H9 (cell line): ENCODE measurements at regions not wholly inside any gene's neighbourhood (a gene's known extent, or its start where the extent isn't known, plus 50 kb on each side); places are given as distances from the start of the nearest gene placed in this dataset.

Source experiments
- DNase-seq: peaks from one replicate; pipeline ENCODE4 v3.0.0-alpha.2; 2017
- H2AFZ ChIP-seq: one replicate; pipeline ENCODE4 v1.6.1; 2013; ENCODE audit warnings: mild to moderate bottlenecking, low read length, control low read depth, moderate library complexity
- H2AK5ac ChIP-seq: 2 replicates; pipeline ENCODE4 v1.6.1; 2013; ENCODE audit warnings: low read length, control low read depth, mixed read lengths; ENCODE audit not compliant: insufficient read length
- H2BK120ac ChIP-seq: one replicate; pipeline ENCODE4 v1.6.1; 2013; ENCODE audit warnings: low read depth, mild to moderate bottlenecking, low read length, control low read depth, inconsistent platforms; ENCODE audit not compliant: poor library complexity, severe bottlenecking
- H2BK12ac ChIP-seq: 2 replicates; pipeline ENCODE4 v1.6.1; 2013; ENCODE audit warnings: low read length, control low read depth, mixed read lengths, low read depth; ENCODE audit not compliant: insufficient read length
- H2BK15ac ChIP-seq: 2 replicates; pipeline ENCODE4 v1.6.1; 2013; ENCODE audit warnings: low read depth, low read length, control low read depth
- H2BK20ac ChIP-seq: one replicate; pipeline ENCODE4 v1.6.1; 2013; ENCODE audit warnings: low read depth, mild to moderate bottlenecking, low read length, control low read depth, inconsistent platforms; ENCODE audit not compliant: poor library complexity, severe bottlenecking
- H2BK5ac ChIP-seq: 2 replicates; pipeline ENCODE4 v1.6.1; 2013; ENCODE audit warnings: low read length, control low read depth, mixed read lengths; ENCODE audit not compliant: insufficient read length
- H3K14ac ChIP-seq: 2 replicates; pipeline ENCODE4 v1.6.1; 2013; ENCODE audit warnings: low read length, control low read depth; ENCODE audit not compliant: insufficient read depth
- H3K18ac ChIP-seq: 2 replicates; pipeline ENCODE4 v1.6.1; 2013; ENCODE audit warnings: low read depth, mild to moderate bottlenecking, mixed read lengths, low read length, control low read depth; ENCODE audit not compliant: insufficient read length
- H3K23ac ChIP-seq: 2 replicates; pipeline ENCODE4 v1.6.1; 2013; ENCODE audit warnings: low read length, control low read depth, mixed read lengths, low read depth; ENCODE audit not compliant: insufficient read length
- H3K23me2 ChIP-seq: 2 replicates; pipeline ENCODE4 v1.6.1; 2013; ENCODE audit warnings: low read depth, mild to moderate bottlenecking, mixed read lengths, low read length, control low read depth; ENCODE audit not compliant: insufficient read length, poor library complexity, severe bottlenecking
- H3K27ac ChIP-seq: 2 replicates; pipeline ENCODE4 v1.5.1; 2013; ENCODE audit warnings: low read length, control low read depth, mixed read lengths, low read depth; ENCODE audit not compliant: insufficient read length
- H3K27me3 ChIP-seq: 2 replicates; pipeline ENCODE4 v1.6.1; 2013; ENCODE audit warnings: low read length, control low read depth, inconsistent platforms; ENCODE audit not compliant: insufficient read depth
- H3K4ac ChIP-seq: 2 replicates; pipeline ENCODE4 v1.6.1; 2013; ENCODE audit warnings: low read depth, mild to moderate bottlenecking, control low read depth, inconsistent platforms, low read length, moderate library complexity
- H3K4me1 ChIP-seq: 2 replicates; pipeline ENCODE4 v1.6.1; 2013; ENCODE audit warnings: low read length, control low read depth, inconsistent platforms; ENCODE audit not compliant: insufficient read depth
- H3K4me2 ChIP-seq: 2 replicates; pipeline ENCODE4 v1.6.1; 2013; ENCODE audit warnings: low read length, control low read depth, mixed read lengths; ENCODE audit not compliant: insufficient read length, insufficient read depth
- H3K56ac ChIP-seq: 2 replicates; pipeline ENCODE4 v1.6.1; 2013; ENCODE audit warnings: low read depth, mild to moderate bottlenecking, mixed read lengths, low read length, control low read depth; ENCODE audit not compliant: insufficient read length
- H3K79me1 ChIP-seq: 2 replicates; pipeline ENCODE4 v1.6.1; 2013; ENCODE audit warnings: low read depth, mild to moderate bottlenecking, moderate library complexity, low read length, control low read depth, inconsistent platforms; ENCODE audit not compliant: insufficient read depth, poor library complexity, severe bottlenecking
- H3K79me2 ChIP-seq: 2 replicates; pipeline ENCODE4 v1.6.1; 2013; ENCODE audit warnings: low read length, control low read depth, inconsistent platforms; ENCODE audit not compliant: insufficient read depth
- H3K9ac ChIP-seq: 2 replicates; pipeline ENCODE4 v1.6.1; 2013; ENCODE audit warnings: low read length, control low read depth, mixed read lengths; ENCODE audit not compliant: insufficient read length; ENCODE audit errors: extremely low read depth
- H3K9me3 ChIP-seq: one replicate; pipeline ENCODE4 v1.6.1; 2013; ENCODE audit warnings: low read depth, low read length, inconsistent platforms; ENCODE audit not compliant: control insufficient read depth
- H3T11ph ChIP-seq: one replicate; pipeline ENCODE4 v1.6.1; 2013; ENCODE audit warnings: mild to moderate bottlenecking, low read length, control low read depth, inconsistent platforms
- H4K20me1 ChIP-seq: one replicate; pipeline ENCODE4 v1.6.1; 2013; ENCODE audit not compliant: control insufficient read depth, insufficient read length, insufficient read depth
- H4K5ac ChIP-seq: 2 replicates; pipeline ENCODE4 v1.6.1; 2013; ENCODE audit warnings: low read depth, mild to moderate bottlenecking, mixed read lengths, low read length, control low read depth; ENCODE audit not compliant: insufficient read length
- H4K8ac ChIP-seq: replicated peaks from 2 replicates; pipeline ENCODE4 v1.6.1; 2013; ENCODE audit warnings: low read length, control low read depth, mixed read lengths, low read depth; ENCODE audit not compliant: insufficient read length
- H4K91ac ChIP-seq: 2 replicates; pipeline ENCODE4 v1.6.1; 2013; ENCODE audit warnings: low read depth, mild to moderate bottlenecking, moderate library complexity, mixed read lengths, low read length, control low read depth; ENCODE audit not compliant: insufficient read length
- H3K27ac Mint-ChIP-seq, 3 experiments: 2 replicates in 2 of 3; 3 replicates in 1 of 3; pipeline ENCODE4 v1.8.0; 2020 to 2021; ENCODE audit warnings: mixed read lengths in 3 of 3, mild to moderate bottlenecking in 1 of 3, moderate library complexity in 1 of 3
- H3K27me3 Mint-ChIP-seq: 2 replicates; pipeline ENCODE4 v1.8.0; 2021; ENCODE audit warnings: low read depth, mild to moderate bottlenecking, moderate library complexity, mixed read lengths
- H3K36me3 Mint-ChIP-seq, 3 experiments: 2 replicates in 2 of 3; 3 replicates in 1 of 3; pipeline ENCODE4 v1.8.0; 2020 to 2021; ENCODE audit warnings: low read depth in 3 of 3, mixed read lengths in 3 of 3; ENCODE audit not compliant: insufficient read depth in 1 of 3
- H3K4me1 Mint-ChIP-seq, 2 experiments: 2 replicates each; pipeline ENCODE4 v1.8.0; 2020; ENCODE audit warnings: mixed read lengths in 2 of 2
- H3K4me3 Mint-ChIP-seq, 2 experiments: 2 replicates in 1 of 2; 3 replicates in 1 of 2; pipeline ENCODE4 v1.8.0; 2020 to 2021; ENCODE audit warnings: mild to moderate bottlenecking in 2 of 2, mixed read lengths in 2 of 2, moderate library complexity in 1 of 2
- H3K9me3 Mint-ChIP-seq, 2 experiments: 2 replicates in 1 of 2; 3 replicates in 1 of 2; pipeline ENCODE4 v1.8.0; 2020; ENCODE audit warnings: mild to moderate bottlenecking in 2 of 2, mixed read lengths in 2 of 2, moderate library complexity in 1 of 2
- TF ChIP-seq, protein P1 (sequence below): fragments of 200-600 bp; sonication (generic); conservative IDR thresholded peaks from 3 replicates; pipeline ENCODE4 v1.8.0; 2021; ENCODE audit warnings: antibody characterized with exemption, mild to moderate bottlenecking

DNA sequence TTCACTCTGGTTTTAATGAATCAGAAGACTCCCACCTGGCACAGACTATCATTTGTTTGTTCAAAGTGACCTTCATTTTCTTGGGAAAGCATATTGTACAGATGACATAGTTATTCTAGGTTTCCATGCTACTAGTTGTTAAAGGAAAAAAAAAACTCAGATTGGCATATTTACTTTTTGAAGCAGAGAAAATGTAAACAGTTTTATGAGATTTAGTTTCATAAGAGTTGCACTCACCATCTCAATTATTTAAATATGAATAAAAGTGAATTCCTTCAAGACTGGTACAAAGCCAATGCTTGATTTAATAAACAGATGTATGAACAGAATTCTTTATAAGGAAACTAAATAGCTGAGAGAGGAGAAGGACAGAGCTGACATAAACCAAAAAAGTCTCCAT is 280.3 kb upstream of the UGT8 start:
- Histone ChIP-seq H4K20me1 (no peaks in the 10 kb centered on the region), H4K91ac (no peak overlapping the region), H3K79me2 (no peaks in the 10 kb centered on the region), H2AFZ (no peak overlapping the region), H2BK5ac (no peak overlapping the region), H3K9me3 (no peaks in the 10 kb centered on the region), H3K27ac (no peak overlapping the region), H3T11ph (no peak overlapping the region), H2BK15ac (no peak overlapping the region), H2BK12ac (no peak overlapping the region), H2AK5ac (no peak overlapping the region), H3K4me2 (no peak overlapping the region), H3K79me1 (no peaks in the 10 kb centered on the region), H4K5ac (no peak overlapping the region), H3K9ac (no peak overlapping the region), H3K4ac (no peak overlapping the region), H3K27me3 (no peaks in the 10 kb centered on the region), H3K18ac (no peak overlapping the region), H3K4me1 (no peaks in the 10 kb centered on the region), H3K56ac (no peak overlapping the region), H3K23ac (no peak overlapping the region), H3K23me2 (no peaks in the 10 kb centered on the region), H4K8ac (no peak overlapping the region), H2BK20ac (no peak overlapping the region), H2BK120ac (no peak overlapping the region), H3K14ac (no peak overlapping the region)
- H3K9me3 Mint-ChIP-seq, result no peaks in the 10 kb centered on the region; a peak in 1 of 5 replicates
- 0 out of 4 replicates have a peak, but pooled peaks cover 0 to 3% of the 10 kb centered on the region in 2 experiments for H3K4me1 Mint-ChIP-seq
- TF ChIP-seq, protein P1, sequence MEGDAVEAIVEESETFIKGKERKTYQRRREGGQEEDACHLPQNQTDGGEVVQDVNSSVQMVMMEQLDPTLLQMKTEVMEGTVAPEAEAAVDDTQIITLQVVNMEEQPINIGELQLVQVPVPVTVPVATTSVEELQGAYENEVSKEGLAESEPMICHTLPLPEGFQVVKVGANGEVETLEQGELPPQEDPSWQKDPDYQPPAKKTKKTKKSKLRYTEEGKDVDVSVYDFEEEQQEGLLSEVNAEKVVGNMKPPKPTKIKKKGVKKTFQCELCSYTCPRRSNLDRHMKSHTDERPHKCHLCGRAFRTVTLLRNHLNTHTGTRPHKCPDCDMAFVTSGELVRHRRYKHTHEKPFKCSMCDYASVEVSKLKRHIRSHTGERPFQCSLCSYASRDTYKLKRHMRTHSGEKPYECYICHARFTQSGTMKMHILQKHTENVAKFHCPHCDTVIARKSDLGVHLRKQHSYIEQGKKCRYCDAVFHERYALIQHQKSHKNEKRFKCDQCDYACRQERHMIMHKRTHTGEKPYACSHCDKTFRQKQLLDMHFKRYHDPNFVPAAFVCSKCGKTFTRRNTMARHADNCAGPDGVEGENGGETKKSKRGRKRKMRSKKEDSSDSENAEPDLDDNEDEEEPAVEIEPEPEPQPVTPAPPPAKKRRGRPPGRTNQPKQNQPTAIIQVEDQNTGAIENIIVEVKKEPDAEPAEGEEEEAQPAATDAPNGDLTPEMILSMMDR, result no peak
- H3K4me3 Mint-ChIP-seq, result no peak overlapping the region
- H3K27me3 Mint-ChIP-seq, result peaks cover 10% of the 10 kb centered on the region
- H3K36me3 Mint-ChIP-seq, result no peaks in the 10 kb centered on the region
- no peak for DNase-seq
- no peak overlapping the region for H3K27ac Mint-ChIP-seq
